Neuronal stem cell (in vitro differentiated cells): ENCODE measurements at regions not wholly inside any gene's neighbourhood (a gene's known extent, or its start where the extent isn't known, plus 50 kb on each side); places are given as distances from the start of the nearest gene placed in this dataset.

Source experiments
- DNase-seq: peaks from one replicate; pipeline ENCODE4 v3.0.0-alpha.2; 2013; ENCODE audit warnings: low spot score
- H2AFZ ChIP-seq: one replicate; pipeline ENCODE4 v1.6.1; 2013; ENCODE audit warnings: mild to moderate bottlenecking, low read length, inconsistent platforms
- H2AK5ac ChIP-seq: 2 replicates; pipeline ENCODE4 v1.6.1; 2013; ENCODE audit warnings: low read depth, mild to moderate bottlenecking, inconsistent platforms, low read length, moderate library complexity, mixed read lengths
- H2BK120ac ChIP-seq: 2 replicates; pipeline ENCODE4 v1.6.1; 2013; ENCODE audit warnings: low read depth, mild to moderate bottlenecking, inconsistent platforms, low read length, moderate library complexity, mixed read lengths
- H2BK12ac ChIP-seq: one replicate; pipeline ENCODE4 v1.6.1; 2013; ENCODE audit warnings: low read length, inconsistent platforms
- H2BK15ac ChIP-seq: 2 replicates; pipeline ENCODE4 v1.6.1; 2013; ENCODE audit warnings: mild to moderate bottlenecking, low read length, inconsistent platforms, mixed read lengths
- H2BK5ac ChIP-seq: one replicate; pipeline ENCODE4 v1.6.1; 2013; ENCODE audit warnings: inconsistent platforms, mild to moderate bottlenecking, low read length, moderate library complexity
- H3K14ac ChIP-seq: one replicate; pipeline ENCODE4 v1.6.1; 2013; ENCODE audit warnings: low read length, inconsistent platforms
- H3K18ac ChIP-seq: 2 replicates; pipeline ENCODE4 v1.6.1; 2013; ENCODE audit warnings: low read length, inconsistent platforms
- H3K23ac ChIP-seq: 2 replicates; pipeline ENCODE4 v1.6.1; 2013; ENCODE audit warnings: low read depth, mild to moderate bottlenecking, mixed read lengths, low read length, inconsistent platforms; ENCODE audit not compliant: poor library complexity
- H3K27ac ChIP-seq: replicated peaks from 3 replicates; pipeline ENCODE4 v1.5.1; 2013; ENCODE audit warnings: low read length, inconsistent platforms
- H3K27me3 ChIP-seq, 3 experiments: 2 replicates each; pipeline ENCODE4 v1.6.1; 2013; ENCODE audit warnings: low read length in 3 of 3, mild to moderate bottlenecking in 2 of 3, inconsistent platforms in 1 of 3, low read depth in 1 of 3, mixed read lengths in 1 of 3, moderate library complexity in 1 of 3; ENCODE audit not compliant: control insufficient read depth in 3 of 3, insufficient read depth in 3 of 3
- H3K36me3 ChIP-seq, 2 donors: replicated peaks in 1 of 2; 2 replicates each; pipeline ENCODE4 v1.6.1; 2013; ENCODE audit warnings: low read length in 2 of 2; ENCODE audit not compliant: control insufficient read depth in 2 of 2, insufficient read depth in 2 of 2
- H3K4ac ChIP-seq: 2 replicates; pipeline ENCODE4 v1.6.1; 2013; ENCODE audit warnings: inconsistent platforms, mild to moderate bottlenecking, low read length, moderate library complexity
- H3K4me1 ChIP-seq, 2 donors: 1 replicate in 1 of 2; 2 replicates in 1 of 2; pipeline ENCODE4 v1.6.1; 2013; ENCODE audit warnings: low read length in 2 of 2, low read depth in 1 of 2; ENCODE audit not compliant: control insufficient read depth in 2 of 2, insufficient read depth in 1 of 2
- H3K4me2 ChIP-seq: one replicate; pipeline ENCODE4 v1.6.1; 2013; ENCODE audit warnings: mild to moderate bottlenecking, low read length, inconsistent platforms; ENCODE audit not compliant: insufficient read depth, poor library complexity, severe bottlenecking
- H3K4me3 ChIP-seq, 2 donors: 2 replicates each; pipeline ENCODE4 v1.5.1; 2013; ENCODE audit warnings: low read length in 2 of 2, mild to moderate bottlenecking in 2 of 2, inconsistent platforms in 1 of 2, moderate library complexity in 1 of 2
- H3K79me1 ChIP-seq: one replicate; pipeline ENCODE4 v1.6.1; 2013; ENCODE audit warnings: low read depth, mild to moderate bottlenecking, inconsistent platforms, low read length, moderate library complexity
- H3K9ac ChIP-seq: one replicate; pipeline ENCODE4 v1.6.1; 2013; ENCODE audit warnings: mild to moderate bottlenecking, low read depth, low read length, inconsistent platforms; ENCODE audit not compliant: poor library complexity
- H3K9me3 ChIP-seq, 2 donors: replicated peaks in 1 of 2; 2 replicates each; pipeline versions ENCODE3 to v1.6.1; 2013; ENCODE audit warnings: low read length in 2 of 2, mild to moderate bottlenecking in 2 of 2, inconsistent platforms in 1 of 2, low read depth in 1 of 2, mixed read lengths in 1 of 2, moderate library complexity in 1 of 2; ENCODE audit not compliant: control insufficient read depth in 2 of 2, insufficient read depth in 1 of 2
- H4K8ac ChIP-seq: one replicate; pipeline ENCODE4 v1.6.1; 2013; ENCODE audit warnings: low read depth, mild to moderate bottlenecking, inconsistent platforms, low read length, moderate library complexity
- H4K91ac ChIP-seq: one replicate; pipeline ENCODE4 v1.6.1; 2013; ENCODE audit warnings: low read length, low read depth, mild to moderate bottlenecking, inconsistent platforms; ENCODE audit not compliant: poor library complexity
- WGBS, 2 donors: extraction: QIAGEN DNeasy Blood & Tissue Kit; methylation state at CpG; one replicate each; pipeline ENCODE4 v1.1.7; 2013; ENCODE audit warnings: missing lambda C conversion rate in 2 of 2, mixed read lengths in 1 of 2; ENCODE audit not compliant: insufficient read length in 2 of 2, insufficient replicate concordance in 1 of 2; ENCODE audit errors: extremely low coverage in 2 of 2; 5-methylcytosine and 5-hydroxymethylcytosine counted together

DNA sequence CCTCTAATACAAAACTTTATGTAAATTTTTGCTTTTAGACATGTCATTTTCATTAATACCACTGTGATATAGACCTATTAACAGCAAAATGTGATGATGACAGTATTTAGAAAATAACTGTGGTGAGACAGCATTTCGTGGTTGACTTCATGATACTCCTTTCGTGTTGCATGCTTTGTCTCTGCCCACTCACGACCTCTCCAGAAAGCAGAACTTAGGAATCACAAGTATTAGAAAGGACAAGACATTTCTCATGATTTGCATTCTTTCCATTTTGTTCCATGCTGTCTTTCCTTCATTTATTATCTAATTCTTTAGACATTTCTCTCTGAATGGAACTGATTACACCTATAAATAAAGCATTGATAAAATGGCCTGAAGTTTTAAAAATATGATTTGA lies 85.2 kb upstream of the POU3F3 start:
- Histone ChIP-seq H3K79me1 (no peaks in the 10 kb centered on the region), H3K14ac (no peak overlapping the region), H2AFZ (no peak overlapping the region), H3K4ac (no peak overlapping the region), H3K9ac (no peak overlapping the region), H3K4me2 (no peak overlapping the region), H3K23ac (no peak overlapping the region), H2BK5ac (no peak overlapping the region), H2BK15ac (no peak overlapping the region), H3K27ac (no peak overlapping the region), H3K4me3 (no peak overlapping the region), H4K91ac (no peak overlapping the region), H2BK120ac (no peak overlapping the region), H4K8ac (no peak overlapping the region), H3K36me3 (no peaks in the 10 kb centered on the region), H2AK5ac (no peak overlapping the region), H3K4me1 (peaks cover 2 to 8% of the 10 kb centered on the region in 2 donors), H3K27me3 (no peaks in the 10 kb centered on the region), H3K18ac (no peak overlapping the region), H2BK12ac (no peak overlapping the region), H3K9me3 (peaks cover 0 to 21% of the 10 kb centered on the region in 2 donors)
- no CpG with 5 or more reads among the region's 3 CpGs for WGBS, 2 donors
- no peak for DNase-seq

DNA sequence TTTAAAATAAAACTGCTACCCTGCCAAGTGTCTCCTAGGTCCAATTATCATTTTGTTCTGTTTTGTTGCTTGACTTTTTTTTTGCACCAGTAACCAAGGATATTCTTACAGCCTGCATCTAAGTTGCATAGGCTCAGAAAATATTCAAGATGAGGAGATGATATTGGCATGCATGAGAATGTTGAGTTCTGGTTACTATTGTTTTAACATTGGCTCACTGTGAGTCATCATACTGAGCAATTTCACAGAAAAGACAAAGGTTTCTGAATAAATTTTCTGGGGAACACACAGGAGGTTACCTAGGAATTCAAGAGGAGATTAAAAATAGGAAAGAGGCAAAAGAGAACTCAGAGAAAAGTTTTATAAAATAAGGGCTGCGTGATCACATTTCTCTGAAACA lies 84.8 kb upstream of the POU3F3 start:
- no peak overlapping the region for H3K4me2 ChIP-seq
- H3K23ac ChIP-seq, result no peak overlapping the region
- no peak overlapping the region for H3K14ac ChIP-seq
- H2BK12ac ChIP-seq, result no peak overlapping the region
- no peaks in the 10 kb centered on the region for H3K79me1 ChIP-seq
- H3K9me3 ChIP-seq, result peaks cover 0 to 21% of the 10 kb centered on the region in 2 donors
- no peak overlapping the region for H2AFZ ChIP-seq
- no peak overlapping the region for H4K8ac ChIP-seq
- H3K4me1 ChIP-seq, result peaks cover 2 to 8% of the 10 kb centered on the region in 2 donors
- H3K36me3 ChIP-seq, result no peaks in the 10 kb centered on the region
- H4K91ac ChIP-seq, result no peak overlapping the region
- H3K9ac ChIP-seq, result no peak overlapping the region
- no peak overlapping the region for H2BK15ac ChIP-seq
- no peak for DNase-seq
- H2AK5ac ChIP-seq, result no peak overlapping the region
- no peak overlapping the region for H3K4me3 ChIP-seq
- no peak overlapping the region for H3K27ac ChIP-seq
- no peak overlapping the region for H2BK120ac ChIP-seq
- H3K27me3 ChIP-seq, result no peaks in the 10 kb centered on the region
- no peak overlapping the region for H3K18ac ChIP-seq
- no peak overlapping the region for H3K4ac ChIP-seq
- WGBS, 2 donors, result no CpG with 5 or more reads among the region's 1 CpG
- H2BK5ac ChIP-seq, result no peak overlapping the region

GRCh38 chr2:104772996-104773395 lies 80.9 kb upstream of the POU3F3 start:
- Histone ChIP-seq H2BK5ac (no peak overlapping the region), H4K8ac (no peak overlapping the region), H2BK12ac (no peak overlapping the region), H3K4me1 (peaks cover 2 to 8% of the 10 kb centered on the region in 2 donors), H2BK15ac (no peak overlapping the region), H3K9ac (no peak overlapping the region), H3K4me2 (no peak overlapping the region), H2AK5ac (no peak overlapping the region), H3K23ac (no peak overlapping the region), H4K91ac (no peak overlapping the region), H3K27me3 (no peaks in the 10 kb centered on the region), H3K4ac (no peak overlapping the region), H3K4me3 (no peak overlapping the region), H2BK120ac (no peak overlapping the region), H3K27ac (no peak overlapping the region), H2AFZ (no peak overlapping the region), H3K18ac (no peak overlapping the region), H3K14ac (no peak overlapping the region), H3K36me3 (no peaks in the 10 kb centered on the region), H3K9me3 (peaks cover 2 to 24% of the 10 kb centered on the region in 2 donors), H3K79me1 (no peaks in the 10 kb centered on the region)
- WGBS, 2 donors, result no CpG with 5 or more reads among the region's 1 CpG
- no peak for DNase-seq

DNA sequence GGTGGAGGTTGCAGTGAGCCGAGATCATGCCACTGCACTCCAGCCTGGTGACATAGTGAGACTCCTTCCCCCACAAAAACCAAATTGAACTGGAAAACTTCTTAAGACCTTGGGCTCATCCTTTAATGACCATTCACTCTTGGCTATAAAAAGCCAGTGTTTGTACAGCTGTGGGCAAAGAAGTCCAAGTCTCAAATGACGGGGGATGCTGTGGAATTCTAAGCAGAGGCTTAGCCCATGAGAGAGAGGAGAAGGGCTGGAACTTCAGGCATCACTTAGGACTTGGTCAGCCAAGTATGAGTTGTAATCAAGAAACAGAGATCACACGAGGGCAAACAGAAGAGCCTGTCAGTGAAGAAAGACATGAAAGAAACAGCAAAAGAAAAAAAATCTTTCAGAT lies 79.3 kb upstream of the POU3F3 start:
- H4K91ac ChIP-seq, result no peak overlapping the region
- no peak overlapping the region for H3K4ac ChIP-seq
- H2AK5ac ChIP-seq, result no peak overlapping the region
- peaks cover 2 to 23% of the 10 kb centered on the region in 2 donors for H3K9me3 ChIP-seq
- H2BK12ac ChIP-seq, result no peak overlapping the region
- no peak overlapping the region for H2BK15ac ChIP-seq
- no peaks in the 10 kb centered on the region for H3K36me3 ChIP-seq
- no CpG with 5 or more reads among the region's 3 CpGs for WGBS, 2 donors
- no peaks in the 10 kb centered on the region for H3K27me3 ChIP-seq
- no peak overlapping the region for H3K27ac ChIP-seq
- no peak overlapping the region for H3K23ac ChIP-seq
- H3K4me3 ChIP-seq, result no peak overlapping the region
- no peak for DNase-seq
- peaks cover 0 to 2% of the 10 kb centered on the region in 2 donors for H3K4me1 ChIP-seq
- no peak overlapping the region for H4K8ac ChIP-seq
- no peak overlapping the region for H3K18ac ChIP-seq
- H3K79me1 ChIP-seq, result no peaks in the 10 kb centered on the region
- no peak overlapping the region for H2AFZ ChIP-seq
- H2BK5ac ChIP-seq, result no peak overlapping the region
- H2BK120ac ChIP-seq, result no peak overlapping the region
- no peak overlapping the region for H3K9ac ChIP-seq
- H3K4me2 ChIP-seq, result no peak overlapping the region
- no peak overlapping the region for H3K14ac ChIP-seq
